Stimulated activated naive CD8-positive, alpha-beta T cell treated with anti-CD3 and anti-CD28 coated beads, Interleukin-15, Interleukin-2, amounts not matched to agents 100 ng/mL and 50 ng/mL, for 24 hours (primary cell): ENCODE measurements at regions not wholly inside any gene's neighbourhood (a gene's known extent, or its start where the extent isn't known, plus 50 kb on each side); places are given as distances from the start of the nearest gene placed in this dataset.
"Not testable (repeated sequence)": the region's sequence is repeated elsewhere in the genome, so short reads cannot be mapped to it uniquely, and the experiment has no call there.

Experiments used
- H3K27ac Mint-ChIP-seq: one replicate; pipeline ENCODE4 v1.8.0; 2021; ENCODE audit warnings: mild to moderate bottlenecking, mixed read lengths
- H3K27me3 Mint-ChIP-seq: one replicate; pipeline ENCODE4 v1.8.0; 2021; ENCODE audit warnings: mixed read lengths
- H3K36me3 Mint-ChIP-seq: one replicate; pipeline ENCODE4 v1.8.0; 2021; ENCODE audit warnings: low read depth, mixed read lengths
- H3K4me1 Mint-ChIP-seq: one replicate; pipeline ENCODE4 v1.8.0; 2021; ENCODE audit warnings: low read depth, mixed read lengths
- H3K4me3 Mint-ChIP-seq: one replicate; pipeline ENCODE4 v1.8.0; 2021; ENCODE audit warnings: mild to moderate bottlenecking, mixed read lengths
- H3K9me3 Mint-ChIP-seq: one replicate; pipeline ENCODE4 v1.8.0; 2021; ENCODE audit warnings: mixed read lengths

DNA sequence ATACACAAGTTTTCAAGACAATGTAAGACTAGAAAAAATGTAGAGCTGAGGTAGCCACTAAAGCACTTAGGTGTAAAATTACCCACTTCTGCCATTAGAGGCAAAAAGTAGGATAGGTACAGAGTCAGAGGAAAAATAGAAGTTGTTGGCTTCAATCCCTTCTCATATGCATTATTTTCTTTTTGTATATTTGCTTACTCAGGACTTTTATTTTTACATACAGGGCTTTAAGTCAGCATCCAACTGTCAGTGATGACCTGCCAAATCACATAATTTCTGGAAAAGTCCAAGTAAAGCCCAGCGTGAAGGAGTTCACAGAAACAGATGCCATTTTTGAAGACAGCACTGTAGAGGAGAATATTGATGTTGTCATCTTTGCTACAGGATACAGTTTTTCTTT is 211.0 kb upstream of the POGK start:
- H3K9me3 Mint-ChIP-seq: no peaks in the 10 kb centered on the region
- H3K4me3 Mint-ChIP-seq: no peak overlapping the region
- H3K27ac Mint-ChIP-seq: no peak overlapping the region
- H3K36me3 Mint-ChIP-seq: no peaks in the 10 kb centered on the region
- H3K27me3 Mint-ChIP-seq: peaks cover 11% of the 10 kb centered on the region
- H3K4me1 Mint-ChIP-seq: no peaks in the 10 kb centered on the region

DNA sequence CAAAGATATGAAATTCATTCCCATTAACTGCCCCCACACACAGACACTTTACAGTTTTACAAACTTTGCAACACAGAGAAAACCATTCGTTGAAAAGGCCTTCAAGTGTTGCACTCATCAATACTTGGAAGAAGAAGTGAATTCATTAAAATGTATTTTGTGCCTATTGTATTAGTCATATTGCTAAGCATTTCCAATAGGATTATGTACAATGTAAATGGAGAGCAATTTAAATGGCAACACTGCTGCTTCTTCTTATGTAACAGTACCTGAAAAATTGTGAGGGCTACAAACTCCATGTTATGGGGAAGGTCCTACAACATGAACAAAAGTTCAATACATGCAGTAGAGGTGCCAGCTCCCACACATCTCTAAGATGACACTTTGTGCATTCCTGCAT is 209.3 kb upstream of the POGK start:
- Mint-ChIP-seq H3K27me3 (peaks cover 11% of the 10 kb centered on the region), H3K4me1 (no peaks in the 10 kb centered on the region), H3K4me3 (no peak overlapping the region), H3K9me3 (no peaks in the 10 kb centered on the region), H3K27ac (no peak overlapping the region), H3K36me3 (no peaks in the 10 kb centered on the region)

- Mint-ChIP-seq H3K27me3 (peaks cover 15% of the 10 kb centered on the region), H3K9me3 (no peaks in the 10 kb centered on the region), H3K36me3 (no peaks in the 10 kb centered on the region), H3K4me1 (no peaks in the 10 kb centered on the region), H3K4me3 (no peak overlapping the region), H3K27ac (no peak overlapping the region)
These were observed 208.9 kb upstream of the POGK start for GRCh38 chr1:166630369-166630768.

DNA sequence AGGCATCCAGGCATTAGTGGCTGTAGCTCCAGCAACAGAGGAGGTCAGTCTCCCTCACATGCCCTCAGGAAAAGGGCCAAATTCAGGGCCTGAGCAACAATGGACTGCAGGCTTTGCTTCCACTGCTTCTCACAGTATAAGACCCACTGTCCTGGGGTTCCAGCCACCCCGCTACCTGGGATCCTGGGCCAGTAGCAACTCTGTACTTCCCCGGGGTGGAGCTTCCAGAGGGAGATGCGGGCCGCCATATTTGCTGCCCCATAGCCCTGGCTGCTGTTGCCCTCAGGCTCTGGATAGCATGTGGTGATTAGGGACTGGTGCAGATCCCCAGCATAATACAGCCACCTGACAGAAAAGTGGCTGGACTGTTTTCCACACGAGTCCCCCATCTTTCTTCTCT is 201.1 kb upstream of the POGK start:
- Mint-ChIP-seq H3K9me3 (no peaks in the 10 kb centered on the region), H3K4me3 (no peak overlapping the region), H3K36me3 (no peaks in the 10 kb centered on the region), H3K4me1 (no peaks in the 10 kb centered on the region), H3K27me3 (peaks cover 24% of the 10 kb centered on the region), H3K27ac (no peak overlapping the region)

- not testable (repeated sequence) for H3K9me3 Mint-ChIP-seq, H3K27ac Mint-ChIP-seq, H3K4me3 Mint-ChIP-seq, H3K36me3 Mint-ChIP-seq, H3K27me3 Mint-ChIP-seq, H3K4me1 Mint-ChIP-seq
These were observed 182.0 kb upstream of the POGK start for GRCh38 chr1:166657228-166657627.

- not testable (repeated sequence) for H3K4me3 Mint-ChIP-seq, H3K9me3 Mint-ChIP-seq, H3K36me3 Mint-ChIP-seq, H3K4me1 Mint-ChIP-seq, H3K27ac Mint-ChIP-seq
- H3K27me3 Mint-ChIP-seq: peaks cover 11% of the 10 kb centered on the region
These were observed 172.5 kb upstream of the POGK start for GRCh38 chr1:166666790-166667189.

- H3K36me3 Mint-ChIP-seq, H3K27ac Mint-ChIP-seq, H3K4me3 Mint-ChIP-seq, H3K9me3 Mint-ChIP-seq, H3K4me1 Mint-ChIP-seq: not testable (repeated sequence)
- peaks cover 12% of the 10 kb centered on the region for H3K27me3 Mint-ChIP-seq
These were observed 171.7 kb upstream of the POGK start for GRCh38 chr1:166667600-166667999.

GRCh38 chr1:166671627-166672026 is 167.6 kb upstream of the POGK start:
- Mint-ChIP-seq H3K27ac (no peak overlapping the region), H3K9me3 (no peaks in the 10 kb centered on the region), H3K4me1 (peaks cover 7% of the 10 kb centered on the region)

GRCh38 chr1:166673722-166674121 is 165.6 kb upstream of the POGK start:
- H3K9me3 Mint-ChIP-seq: no peaks in the 10 kb centered on the region
- H3K4me3 Mint-ChIP-seq: no peak overlapping the region
- H3K27me3 Mint-ChIP-seq: peaks cover 9% of the 10 kb centered on the region

More at GRCh38 chr1:166671627-166672026, 167.6 kb upstream of the POGK start:
- Mint-ChIP-seq H3K36me3 (no peaks in the 10 kb centered on the region), H3K27me3 (peaks cover 9% of the 10 kb centered on the region), H3K4me3 (no peak overlapping the region)

GRCh38 chr1:166675213-166675612 is 164.1 kb upstream of the POGK start:
- no peaks in the 10 kb centered on the region for H3K36me3 Mint-ChIP-seq
- H3K4me3 Mint-ChIP-seq: no peak overlapping the region
- H3K4me1 Mint-ChIP-seq: peaks cover 7% of the 10 kb centered on the region
- no peak overlapping the region for H3K27ac Mint-ChIP-seq
- H3K27me3 Mint-ChIP-seq: peaks cover 3% of the 10 kb centered on the region
- H3K9me3 Mint-ChIP-seq: no peaks in the 10 kb centered on the region

More at GRCh38 chr1:166673722-166674121, 165.6 kb upstream of the POGK start:
- Mint-ChIP-seq H3K36me3 (no peaks in the 10 kb centered on the region), H3K27ac (no peak overlapping the region), H3K4me1 (peaks cover 7% of the 10 kb centered on the region)

DNA sequence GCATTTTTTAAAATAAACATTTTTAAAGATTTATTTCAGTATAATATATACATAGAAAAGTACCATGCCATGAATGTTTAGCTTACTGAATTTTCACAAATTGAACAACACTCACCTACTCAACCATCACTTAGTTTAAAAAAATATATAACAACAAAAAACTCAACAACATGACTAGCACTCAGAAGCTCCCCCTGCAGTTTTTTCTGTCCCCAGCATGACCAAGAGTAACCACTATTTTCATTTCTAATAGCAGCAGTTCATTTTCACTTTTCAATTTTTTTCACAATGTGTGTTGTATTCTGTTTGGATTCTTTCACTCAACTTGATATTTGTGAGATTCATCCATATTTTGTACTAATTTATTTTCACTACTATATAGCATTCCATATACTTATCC is 162.3 kb upstream of the POGK start:
- peak overlapping the region; percentile 5 for H3K27ac Mint-ChIP-seq
- peaks cover 7% of the 10 kb centered on the region for H3K4me1 Mint-ChIP-seq
- no peak overlapping the region for H3K4me3 Mint-ChIP-seq
- no peaks in the 10 kb centered on the region for H3K27me3 Mint-ChIP-seq
- H3K9me3 Mint-ChIP-seq: no peaks in the 10 kb centered on the region
- no peaks in the 10 kb centered on the region for H3K36me3 Mint-ChIP-seq

DNA sequence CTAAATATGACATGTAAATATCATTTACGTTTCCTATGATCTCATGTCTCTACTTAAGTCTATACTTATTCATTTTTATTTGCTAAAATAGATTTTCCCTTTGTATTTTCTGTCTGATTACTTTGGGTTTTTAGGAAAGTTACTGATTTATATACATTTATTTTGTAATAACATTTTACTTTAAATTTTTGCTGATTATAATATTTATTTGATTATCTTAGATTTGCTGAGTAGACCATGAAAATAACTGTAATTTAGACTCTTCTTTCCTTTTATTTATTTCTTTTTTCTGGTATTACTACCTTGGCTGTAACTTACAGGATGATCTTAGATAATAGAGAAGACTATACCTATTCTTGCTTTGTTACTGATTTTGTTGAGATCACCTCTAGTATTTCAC is 159.9 kb upstream of the POGK start:
- H3K27ac Mint-ChIP-seq: no peak overlapping the region
- no peak overlapping the region for H3K4me3 Mint-ChIP-seq
- no peaks in the 10 kb centered on the region for H3K4me1 Mint-ChIP-seq
- no peaks in the 10 kb centered on the region for H3K9me3 Mint-ChIP-seq
- H3K27me3 Mint-ChIP-seq: no peaks in the 10 kb centered on the region
- H3K36me3 Mint-ChIP-seq: no peaks in the 10 kb centered on the region

- peaks cover 17% of the 10 kb centered on the region for H3K9me3 Mint-ChIP-seq
- H3K4me1 Mint-ChIP-seq: no peaks in the 10 kb centered on the region
- no peak overlapping the region for H3K27ac Mint-ChIP-seq
- no peak overlapping the region for H3K4me3 Mint-ChIP-seq
- H3K27me3 Mint-ChIP-seq: peaks cover 16% of the 10 kb centered on the region
- no peaks in the 10 kb centered on the region for H3K36me3 Mint-ChIP-seq
These were observed 156.7 kb upstream of the POGK start for GRCh38 chr1:166682588-166682987.

GRCh38 chr1:166684669-166685068 is 154.6 kb upstream of the POGK start:
- not testable (repeated sequence) for H3K4me3 Mint-ChIP-seq, H3K4me1 Mint-ChIP-seq, H3K27ac Mint-ChIP-seq, H3K36me3 Mint-ChIP-seq
- peaks cover 17% of the 10 kb centered on the region for H3K9me3 Mint-ChIP-seq
- peaks cover 19% of the 10 kb centered on the region for H3K27me3 Mint-ChIP-seq

GRCh38 chr1:166685200-166685599 is 154.1 kb upstream of the POGK start:
- H3K36me3 Mint-ChIP-seq: no peaks in the 10 kb centered on the region

DNA sequence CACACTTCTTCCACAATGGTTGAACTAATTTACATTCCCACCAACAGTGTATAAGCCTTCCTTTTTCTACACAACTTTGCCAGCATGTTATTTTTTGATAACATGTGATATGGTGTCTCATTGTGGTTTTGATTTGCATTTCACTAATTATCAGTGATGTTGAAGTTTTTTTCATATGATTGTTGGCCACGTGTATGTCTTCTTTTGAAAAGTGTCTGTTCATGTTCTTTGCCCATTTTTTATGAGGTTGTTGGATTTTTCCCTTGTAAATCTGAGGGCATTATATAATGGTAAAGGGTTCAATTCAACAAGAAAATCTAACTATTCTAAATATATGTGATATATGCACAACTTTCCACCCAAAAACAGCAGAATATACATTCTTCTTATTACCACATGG is 153.4 kb upstream of the POGK start:
- H3K36me3 Mint-ChIP-seq, H3K4me1 Mint-ChIP-seq, H3K4me3 Mint-ChIP-seq, H3K27ac Mint-ChIP-seq: not testable (repeated sequence)
- peaks cover 17% of the 10 kb centered on the region for H3K9me3 Mint-ChIP-seq
- H3K27me3 Mint-ChIP-seq: peaks cover 19% of the 10 kb centered on the region

More at GRCh38 chr1:166685200-166685599, 154.1 kb upstream of the POGK start:
- Mint-ChIP-seq H3K4me1 (no peaks in the 10 kb centered on the region), H3K4me3 (no peak overlapping the region), H3K9me3 (peaks cover 17% of the 10 kb centered on the region), H3K27ac (no peak overlapping the region), H3K27me3 (peaks cover 19% of the 10 kb centered on the region)

DNA sequence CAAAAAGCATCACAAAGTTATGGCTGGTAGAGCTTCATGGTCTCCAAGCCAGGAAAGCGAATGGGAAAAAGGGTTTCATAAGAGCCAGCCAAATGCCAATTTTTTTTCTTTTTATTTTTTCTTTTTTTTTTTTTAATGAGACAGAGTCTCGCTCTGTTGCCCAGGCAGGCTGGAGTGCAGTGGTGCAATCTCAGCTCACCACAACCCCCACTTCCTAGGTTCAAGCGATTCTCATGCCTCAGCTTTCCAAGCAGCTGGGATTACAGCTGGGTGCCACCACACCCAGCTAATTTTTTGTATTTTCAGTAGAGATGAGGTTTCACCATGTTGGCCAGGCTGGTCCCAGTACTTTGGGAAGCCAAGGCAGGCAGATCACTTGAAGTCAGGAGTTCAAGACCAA is 148.7 kb upstream of the POGK start:
- H3K4me3 Mint-ChIP-seq, H3K27ac Mint-ChIP-seq, H3K4me1 Mint-ChIP-seq, H3K9me3 Mint-ChIP-seq, H3K36me3 Mint-ChIP-seq: not testable (repeated sequence)
- H3K27me3 Mint-ChIP-seq: peaks cover 24% of the 10 kb centered on the region
